Common myeloid progenitor, CD34-positive (primary cell): ENCODE measurements at regions not wholly inside any gene's neighbourhood (a gene's known extent, or its start where the extent isn't known, plus 50 kb on each side); places are given as distances from the start of the nearest gene placed in this dataset.
A peak's percentile ranks its signal among the peaks of the same experiment; 100 is the strongest.

Experiments used
- CTCF ChIA-PET: fragments of 350-600 bp; sonication (Branson Sonifier 250); formaldehyde crosslinking; loops from one replicate; lab custom pipeline; 2021; ENCODE audit warnings: antibody characterized with exemption; lab: Charles Lee
- POLR2A ChIA-PET: fragments of 350-600 bp; sonication (Branson Sonifier 250); formaldehyde crosslinking; loops from one replicate; lab custom pipeline; 2021; ENCODE audit warnings: antibody characterized with exemption; lab: Charles Lee
- DNase-seq, 3 donors: peaks; one replicate each; pipeline versions ENCODE4 v3.0.0 to v3.0.0-alpha.2; 2013
- H3K27ac ChIP-seq, 2 experiments: 1 replicate in 1 of 2; 2 replicates in 1 of 2; pipeline ENCODE4 v1.7.0; 2013; ENCODE audit warnings: inconsistent platforms in 2 of 2, low read length in 2 of 2, mild to moderate bottlenecking in 2 of 2, low read depth in 1 of 2, moderate library complexity in 1 of 2; ENCODE audit not compliant: severe bottlenecking in 2 of 2, insufficient read depth in 1 of 2, poor library complexity in 1 of 2
- H3K27me3 ChIP-seq, 5 experiments: replicated peaks in 2 of 5; 1 replicate in 3 of 5; 2 replicates in 2 of 5; pipeline versions ENCODE4 v1.6.1 to v1.7.0; 2013; ENCODE audit warnings: low read length in 4 of 5, mild to moderate bottlenecking in 2 of 5, moderate library complexity in 2 of 5, inconsistent platforms in 1 of 5; ENCODE audit not compliant: insufficient read depth in 5 of 5, control insufficient read depth in 4 of 5
- H3K36me3 ChIP-seq, 4 experiments: 1 replicate in 2 of 4; 2 replicates in 2 of 4; pipeline versions ENCODE4 v1.6.1 to v1.7.0; 2013; ENCODE audit warnings: low read length in 3 of 4, control low read depth in 1 of 4, mild to moderate bottlenecking in 1 of 4; ENCODE audit not compliant: control insufficient read depth in 4 of 4, insufficient read depth in 4 of 4
- H3K4me1 ChIP-seq, 4 experiments: 1 replicate in 3 of 4; 2 replicates in 1 of 4; pipeline versions ENCODE4 v1.6.1 to v1.7.1; 2013; ENCODE audit warnings: low read length in 3 of 4, mild to moderate bottlenecking in 3 of 4, control low read depth in 1 of 4, inconsistent platforms in 1 of 4, moderate library complexity in 1 of 4; ENCODE audit not compliant: control insufficient read depth in 4 of 4, insufficient read depth in 4 of 4; ENCODE audit errors: control extremely low read depth in 1 of 4
- H3K4me3 ChIP-seq, 7 experiments: 1 replicate in 4 of 7; 2 replicates in 3 of 7; pipeline versions ENCODE4 v1.5.1 to v1.7.0; 2013; ENCODE audit warnings: mild to moderate bottlenecking in 7 of 7, low read length in 6 of 7, moderate library complexity in 6 of 7, inconsistent platforms in 2 of 7, low read depth in 2 of 7, control low read depth in 1 of 7; ENCODE audit not compliant: insufficient read depth in 4 of 7, control insufficient read depth in 1 of 7; ENCODE audit errors: extremely low read depth in 1 of 7
- H3K9me3 ChIP-seq, 5 experiments: 1 replicate in 4 of 5; 2 replicates in 1 of 5; pipeline versions ENCODE4 v1.6.1 to v1.7.1; 2013; ENCODE audit warnings: low read length in 4 of 5, mild to moderate bottlenecking in 2 of 5, inconsistent platforms in 1 of 5, low read depth in 1 of 5, moderate library complexity in 1 of 5; ENCODE audit not compliant: control insufficient read depth in 4 of 5, insufficient read depth in 2 of 5; ENCODE audit errors: control extremely low read depth in 1 of 5
- WGBS: methylation state at CpG from one replicate; pipeline ENCODE4 v1.1.5; 2013; ENCODE audit not compliant: insufficient coverage; 5-methylcytosine and 5-hydroxymethylcytosine counted together

- Histone ChIP-seq H3K4me3 (peak overlapping the region in 5 of 7 experiments; percentile 9 to 74 (median 62)), H3K4me1 (peaks cover 0 to 7% (median 0%) of the 10 kb centered on the region in 4 experiments), H3K27me3 (peaks cover 0 to 2% (median 0%) of the 10 kb centered on the region in 5 experiments), H3K27ac (peak overlapping the region; percentile 27 to 44), H3K9me3 (no peaks in the 10 kb centered on the region), H3K36me3 (no peaks in the 10 kb centered on the region)
- peak; percentile 14 to 45 (median 36) for DNase-seq
- CTCF ChIA-PET = no interaction called here
- 0% methylated on average over 2 of the region's 6 CpGs for WGBS
- POLR2A ChIA-PET = no interaction called here
These were observed 175.2 kb downstream of the KCNJ2 start for GRCh38 chr17:70344386-70345060.

- Histone ChIP-seq H3K9me3 (no peaks in the 10 kb centered on the region), H3K4me3 (peak overlapping the region in 1 of 7 experiments; percentile 74), H3K27me3 (peaks cover 0 to 2% (median 0%) of the 10 kb centered on the region in 5 experiments), H3K27ac (no peak overlapping the region), H3K36me3 (no peaks in the 10 kb centered on the region), H3K4me1 (peaks cover 0 to 7% (median 0%) of the 10 kb centered on the region in 4 experiments)
- POLR2A ChIA-PET = no interaction called here
- peak in 1 of 3 donors; percentile 0 for DNase-seq
- CTCF ChIA-PET = no interaction called here
- no CpG with 5 or more reads among the region's 2 CpGs for WGBS
These were observed 175.7 kb downstream of the KCNJ2 start for GRCh38 chr17:70345061-70345460.

GRCh38 chr17:70352834-70353233, 183.5 kb downstream of the KCNJ2 start:
- H3K4me1 ChIP-seq = no peaks in the 10 kb centered on the region
- ChIA-PET CTCF (no interaction called here), POLR2A (no interaction called here)
- H3K36me3 ChIP-seq = no peaks in the 10 kb centered on the region
- no peak overlapping the region for H3K27ac ChIP-seq
- peaks cover 0 to 2% (median 0%) of the 10 kb centered on the region in 5 experiments for H3K27me3 ChIP-seq
- no peak overlapping the region for H3K4me3 ChIP-seq
- 82% methylated on average over 2 of the region's 3 CpGs for WGBS
- H3K9me3 ChIP-seq = no peaks in the 10 kb centered on the region
- no peak for DNase-seq

- H3K27me3 ChIP-seq = peaks cover 0 to 2% (median 0%) of the 10 kb centered on the region in 5 experiments
- no CpG with 5 or more reads among the region's 2 CpGs for WGBS
- H3K9me3 ChIP-seq = no peaks in the 10 kb centered on the region
- H3K36me3 ChIP-seq = no peaks in the 10 kb centered on the region
- H3K4me1 ChIP-seq = no peaks in the 10 kb centered on the region
- POLR2A ChIA-PET = no interaction called here
- no peak overlapping the region for H3K4me3 ChIP-seq
- H3K27ac ChIP-seq = no peak overlapping the region
- DNase-seq = no peak
- CTCF ChIA-PET = no interaction called here
These were observed 184.2 kb downstream of the KCNJ2 start for GRCh38 chr17:70353408-70354092.

- POLR2A ChIA-PET = interaction anchor here (0.6 kb wide), 1 partner anchor 32 kb away, joined by 3 read pairs; no protein-coding TSS in a partner anchor
- Histone ChIP-seq H3K36me3 (no peaks in the 10 kb centered on the region), H3K4me1 (no peaks in the 10 kb centered on the region), H3K4me3 (no peak overlapping the region), H3K9me3 (no peaks in the 10 kb centered on the region), H3K27me3 (peaks cover 0 to 2% (median 0%) of the 10 kb centered on the region in 5 experiments), H3K27ac (no peak overlapping the region)
- DNase-seq = no peak
- CTCF ChIA-PET = no interaction called here
- no CpG with 5 or more reads among the region's 2 CpGs for WGBS
These were observed 185.9 kb downstream of the KCNJ2 start for GRCh38 chr17:70355185-70355584.

- H3K27me3 ChIP-seq = peaks cover 0 to 2% (median 0%) of the 10 kb centered on the region in 5 experiments
- no peaks in the 10 kb centered on the region for H3K4me1 ChIP-seq
- H3K9me3 ChIP-seq = no peaks in the 10 kb centered on the region
- H3K27ac ChIP-seq = no peak overlapping the region
- DNase-seq = no peak
- WGBS = 100% methylated on average over 4 of the region's 5 CpGs
- ChIA-PET CTCF (no interaction called here), POLR2A (no interaction called here)
- no peak overlapping the region for H3K4me3 ChIP-seq
- H3K36me3 ChIP-seq = no peaks in the 10 kb centered on the region
These were observed 187.9 kb downstream of the KCNJ2 start for GRCh38 chr17:70357190-70357589.

GRCh38 chr17:70365091-70365583, 195.8 kb downstream of the KCNJ2 start:
- DNase-seq = peak in 2 of 3 donors; percentile 50 to 64
- WGBS = no CpG with 5 or more reads among the region's 2 CpGs
- H3K27me3 ChIP-seq = peaks cover 0 to 9% (median 4%) of the 10 kb centered on the region in 5 experiments
- ChIA-PET POLR2A (no interaction called here), CTCF (interaction anchor here (0.7 kb wide), 1 partner anchor 887 kb away, joined by 3 read pairs; no protein-coding TSS in a partner anchor)
- no peaks in the 10 kb centered on the region for H3K9me3 ChIP-seq
- H3K4me3 ChIP-seq = no peak overlapping the region
- H3K36me3 ChIP-seq = no peaks in the 10 kb centered on the region
- no peak overlapping the region for H3K27ac ChIP-seq
- no peaks in the 10 kb centered on the region for H3K4me1 ChIP-seq
